Right lobe of liver (tissue), 4 donors: ENCODE measurements at regions not wholly inside any gene's neighbourhood (a gene's known extent, or its start where the extent isn't known, plus 50 kb on each side); places are given as distances from the start of the nearest gene placed in this dataset.

Experiments
- CTCF ChIP-seq, 4 donors: fragments of 200-600 bp in 3 of 4; fragments of 450-650 bp in 1 of 4; IDR thresholded peaks; one replicate each; pipeline versions ENCODE4 v1.5.1 to v1.8.0; 2016 to 2022; ENCODE audit warnings: antibody characterized with exemption in 4 of 4, mild to moderate bottlenecking in 2 of 4
- POLR2A ChIP-seq: fragments of 450-650 bp; IDR thresholded peaks from one replicate; pipeline ENCODE4 v1.6.1; 2017; ENCODE audit warnings: antibody characterized with exemption, mild to moderate bottlenecking
- donor health status: DM: no; HTN: no; CAD: no.
- donor health status: DM: no; HTN: no; CAD: no.
- donor health status: DM: no; HTN: yes; CAD: no.

- TF ChIP-seq CTCF (IDR thresholded peaks at IDR 0.05): no peak
- no peak for TF ChIP-seq POLR2A
Measured at GRCh38 chr4:26226629-26227376, 94.0 kb upstream of the RBPJ start.
